Bronchial epithelial cell (primary cell): ENCODE measurements at regions not wholly inside any gene's neighbourhood (a gene's known extent, or its start where the extent isn't known, plus 50 kb on each side); places are given as distances from the start of the nearest gene placed in this dataset.
A peak's percentile ranks its signal among the peaks of the same experiment; 100 is the strongest.

Source experiments
- DNase-seq: peaks from one replicate; pipeline ENCODE4 v3.0.0-alpha.2; 2010; ENCODE audit warnings: low read depth
- FAIRE-seq: peaks from 2 replicates; lab custom pipeline; 2011; peaks lifted over from hg19 to GRCh38; lab: Jason Lieb, UNC
- H3K27me3 ChIP-seq: 2 replicates; pipeline ENCODE4 v1.5.1; 2011; ENCODE audit warnings: low read length; ENCODE audit not compliant: control insufficient read depth, insufficient read depth
- H3K36me3 ChIP-seq: 2 replicates; pipeline ENCODE4 v1.5.1; 2011; ENCODE audit warnings: low read length; ENCODE audit not compliant: control insufficient read depth, insufficient read depth
- H3K4me3 ChIP-seq: 2 replicates; pipeline ENCODE4 v1.5.1; 2011; ENCODE audit warnings: mild to moderate bottlenecking, low read depth, low read length, control low read depth
- CTCF ChIP-seq: IDR thresholded peaks from 2 replicates; pipeline ENCODE4 v1.5.1; 2011; ENCODE audit warnings: mild to moderate bottlenecking, moderate library complexity, low read length, control low read depth, inconsistent platforms; ENCODE audit not compliant: insufficient read depth, severe bottlenecking

DNA sequence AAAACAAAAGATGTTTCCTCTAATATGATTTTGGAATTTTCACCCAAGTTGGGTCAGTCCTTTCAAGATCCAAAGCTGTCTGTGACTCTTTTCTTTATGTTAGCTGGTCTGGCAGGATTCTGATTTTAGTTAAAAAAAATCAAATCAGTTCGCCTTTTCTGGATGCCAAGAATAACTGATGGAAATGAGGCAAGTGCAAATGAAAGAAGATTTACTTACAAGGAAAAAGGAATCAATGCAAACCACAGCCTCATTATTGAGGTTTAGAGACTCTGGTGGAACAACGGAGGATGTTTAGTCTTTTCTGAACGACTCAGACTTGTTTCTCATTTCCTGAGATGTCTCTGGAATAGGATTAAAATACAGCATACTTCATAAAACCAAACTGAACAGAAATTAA is 117.0 kb upstream of the DYRK2 start:
- no peak for TF ChIP-seq CTCF
- no peak for DNase-seq
- FAIRE-seq, result no peak
- Histone ChIP-seq H3K27me3 (no peaks in the 10 kb centered on the region), H3K36me3 (no peaks in the 10 kb centered on the region), H3K4me3 (no peak overlapping the region)

- no peak for TF ChIP-seq CTCF
- DNase-seq (no peak), FAIRE-seq (no peak)
- Histone ChIP-seq H3K27me3 (no peaks in the 10 kb centered on the region), H3K36me3 (no peaks in the 10 kb centered on the region), H3K4me3 (no peak overlapping the region)
These were observed 115.4 kb upstream of the DYRK2 start for GRCh38 chr12:67533159-67533558.

DNA sequence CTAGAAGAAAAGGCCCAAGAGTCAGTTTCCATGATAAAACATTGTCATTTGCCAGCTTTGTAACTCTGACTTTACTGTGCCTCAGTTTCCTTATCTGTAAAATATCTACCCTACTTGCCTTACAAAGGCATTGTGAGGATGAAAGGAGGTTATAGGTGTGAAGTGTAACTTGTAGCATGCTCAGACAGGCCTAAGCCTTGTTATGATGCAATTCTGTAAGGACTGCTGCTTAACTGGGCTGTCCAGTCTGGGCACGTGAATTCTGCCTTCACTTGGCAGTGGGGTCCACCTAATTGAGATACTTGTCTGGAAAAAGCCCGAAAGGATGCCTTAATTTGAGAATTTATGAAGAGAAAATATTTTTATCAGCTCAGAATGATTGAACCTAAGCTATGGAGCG is 114.5 kb upstream of the DYRK2 start:
- DNase-seq (peak; percentile 77), FAIRE-seq (no peak)
- no peaks in the 10 kb centered on the region for H3K27me3 ChIP-seq
- TF ChIP-seq CTCF, result no peak
- no peak overlapping the region for H3K4me3 ChIP-seq
- H3K36me3 ChIP-seq, result no peaks in the 10 kb centered on the region

- no peaks in the 10 kb centered on the region for H3K36me3 ChIP-seq
- DNase-seq, result peak; percentile 83
- no peak for TF ChIP-seq CTCF
- H3K4me3 ChIP-seq, result no peak overlapping the region
- no peaks in the 10 kb centered on the region for H3K27me3 ChIP-seq
- no peak for FAIRE-seq
These were observed 113.9 kb upstream of the DYRK2 start for GRCh38 chr12:67534681-67535080.

GRCh38 chr12:67535176-67535575 is 113.4 kb upstream of the DYRK2 start:
- H3K27me3 ChIP-seq, result no peaks in the 10 kb centered on the region
- no peak for TF ChIP-seq CTCF
- H3K36me3 ChIP-seq, result no peaks in the 10 kb centered on the region
- no peak for DNase-seq
- H3K4me3 ChIP-seq, result no peak overlapping the region
- no peak for FAIRE-seq

GRCh38 chr12:67535971-67536370 is 112.6 kb upstream of the DYRK2 start:
- DNase-seq, result no peak
- TF ChIP-seq CTCF, result no peak
- H3K4me3 ChIP-seq, result no peak overlapping the region
- no peaks in the 10 kb centered on the region for H3K36me3 ChIP-seq
- FAIRE-seq, result no peak
- no peaks in the 10 kb centered on the region for H3K27me3 ChIP-seq
